Fibroblast of the aortic adventitia (primary cell): ENCODE measurements at regions not wholly inside any gene's neighbourhood (a gene's known extent, or its start where the extent isn't known, plus 50 kb on each side); places are given as distances from the start of the nearest gene placed in this dataset.

Source experiments
- DNase-seq: peaks from one replicate; pipeline ENCODE4 v3.0.0-alpha.2; 2010; ENCODE audit warnings: low read depth
- H3K4me3 ChIP-seq: 2 replicates; pipeline ENCODE4 v1.5.1; 2011; ENCODE audit warnings: low read depth, mild to moderate bottlenecking, control low read depth, low read length, moderate library complexity
- CTCF ChIP-seq: IDR thresholded peaks from 2 replicates; pipeline ENCODE4 v1.5.1; 2011; ENCODE audit warnings: mild to moderate bottlenecking, low read length, control low read depth, inconsistent platforms; ENCODE audit not compliant: insufficient read depth

- no peak overlapping the region for H3K4me3 ChIP-seq
- no peak for DNase-seq
- TF ChIP-seq CTCF: no peak
Measured at GRCh38 chrX:13479452-13479813, 90.0 kb upstream of the EGFL6 start.

- no peak overlapping the region for H3K4me3 ChIP-seq
- no peak for DNase-seq
- no peak for TF ChIP-seq CTCF
Measured at GRCh38 chrX:13478740-13479451, 90.5 kb upstream of the EGFL6 start.

GRCh38 chrX:13476384-13476783, 93.0 kb upstream of the EGFL6 start:
- no peak overlapping the region for H3K4me3 ChIP-seq
- no peak for TF ChIP-seq CTCF
- no peak for DNase-seq

GRCh38 chrX:13474164-13474516, 95.3 kb upstream of the EGFL6 start:
- no peak for DNase-seq
- TF ChIP-seq CTCF: no peak
- H3K4me3 ChIP-seq: no peak overlapping the region

GRCh38 chrX:13473442-13474163, 95.8 kb upstream of the EGFL6 start:
- peak; percentile 37 for DNase-seq
- no peak overlapping the region for H3K4me3 ChIP-seq
- TF ChIP-seq CTCF: no peak

- H3K4me3 ChIP-seq: no peak overlapping the region
- DNase-seq: no peak
- no peak for TF ChIP-seq CTCF
Measured at GRCh38 chrX:13472975-13473374, 96.4 kb upstream of the EGFL6 start.

- no peak overlapping the region for H3K4me3 ChIP-seq
- TF ChIP-seq CTCF: no peak
- DNase-seq: no peak
Measured at GRCh38 chrX:13471269-13471668, 98.1 kb upstream of the EGFL6 start.
